Dendritic cell treated with granulocyte-macrophage colony-stimulating factor and Interleukin-4, amounts not matched to agents 40 ng/mL and 50 ng/mL, for 4 days (primary cell): ENCODE measurements at regions not wholly inside any gene's neighbourhood (a gene's known extent, or its start where the extent isn't known, plus 50 kb on each side); places are given as distances from the start of the nearest gene placed in this dataset.
"Not testable (repeated sequence)": the region's sequence is repeated elsewhere in the genome, so short reads cannot be mapped to it uniquely, and the experiment has no call there.

Experiments used
- H3K27ac Mint-ChIP-seq: one replicate; pipeline ENCODE4 v1.8.0; 2022; ENCODE audit warnings: mild to moderate bottlenecking, mixed read lengths
- H3K27me3 Mint-ChIP-seq: one replicate; pipeline ENCODE4 v1.8.0; 2022; ENCODE audit warnings: mild to moderate bottlenecking, mixed read lengths
- H3K36me3 Mint-ChIP-seq: one replicate; pipeline ENCODE4 v1.8.0; 2022; ENCODE audit warnings: low read depth, mixed read lengths
- H3K4me1 Mint-ChIP-seq: one replicate; pipeline ENCODE4 v1.8.0; 2022; ENCODE audit warnings: low read depth, mixed read lengths
- H3K4me3 Mint-ChIP-seq: one replicate; pipeline ENCODE4 v1.8.0; 2022; ENCODE audit warnings: mild to moderate bottlenecking, moderate library complexity, mixed read lengths
- H3K9me3 Mint-ChIP-seq: one replicate; pipeline ENCODE4 v1.8.0; 2022; ENCODE audit warnings: mixed read lengths
- intact Hi-C: fragments of 100-400 bp; cut with micrococcal nuclease; formaldehyde crosslinking; loops from one replicate; pipeline ENCODE4 v1.15.0; 2022

DNA sequence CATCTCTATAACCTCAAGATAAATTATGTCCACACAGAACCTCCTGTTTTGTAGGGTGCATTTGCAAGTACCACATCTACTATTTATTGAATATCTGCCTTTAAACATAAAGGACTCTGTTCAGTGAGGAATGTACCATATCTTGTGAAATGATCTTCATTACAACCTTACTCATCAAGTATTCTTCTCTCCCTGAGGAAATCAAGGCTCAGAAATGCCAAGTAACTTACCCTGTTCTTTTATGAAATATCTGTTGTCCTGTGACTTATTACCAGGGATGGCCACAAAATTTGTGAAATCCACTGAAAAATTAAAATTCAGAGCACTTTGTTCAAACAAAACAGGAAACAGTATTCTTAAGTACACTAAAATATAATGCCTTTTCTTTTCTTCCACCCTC, 366.7 kb downstream of the GALC start:
- Mint-ChIP-seq H3K4me1 (no peaks in the 10 kb centered on the region), H3K9me3 (peaks cover 22% of the 10 kb centered on the region), H3K36me3 (no peaks in the 10 kb centered on the region), H3K4me3 (no peak overlapping the region), H3K27ac (no peak overlapping the region), H3K27me3 (no peaks in the 10 kb centered on the region)
- intact Hi-C loops = no loop called here

DNA sequence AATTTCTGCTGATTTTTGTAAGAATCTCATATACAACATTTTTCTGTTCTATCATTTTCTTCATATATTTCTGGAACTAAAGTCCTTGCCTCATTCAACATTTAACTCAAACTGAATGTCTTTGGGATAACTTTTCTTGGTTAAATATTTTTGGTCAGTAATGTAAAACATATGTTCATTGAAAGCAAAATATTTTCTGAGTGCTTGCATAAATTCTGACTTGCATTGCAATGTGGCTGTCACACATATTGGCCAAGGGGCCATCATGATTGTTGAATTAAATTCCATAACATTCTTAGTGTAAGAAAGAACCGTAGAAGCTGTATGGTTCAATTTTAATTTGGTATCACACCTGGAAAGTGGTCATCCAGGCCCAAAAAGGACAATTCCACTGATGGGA, 369.4 kb downstream of the GALC start:
- Mint-ChIP-seq H3K9me3 (peaks cover 34% of the 10 kb centered on the region), H3K27ac (no peak overlapping the region), H3K4me1 (no peaks in the 10 kb centered on the region), H3K27me3 (no peaks in the 10 kb centered on the region), H3K36me3 (no peaks in the 10 kb centered on the region), H3K4me3 (no peak overlapping the region)
- intact Hi-C loops = no loop called here

DNA sequence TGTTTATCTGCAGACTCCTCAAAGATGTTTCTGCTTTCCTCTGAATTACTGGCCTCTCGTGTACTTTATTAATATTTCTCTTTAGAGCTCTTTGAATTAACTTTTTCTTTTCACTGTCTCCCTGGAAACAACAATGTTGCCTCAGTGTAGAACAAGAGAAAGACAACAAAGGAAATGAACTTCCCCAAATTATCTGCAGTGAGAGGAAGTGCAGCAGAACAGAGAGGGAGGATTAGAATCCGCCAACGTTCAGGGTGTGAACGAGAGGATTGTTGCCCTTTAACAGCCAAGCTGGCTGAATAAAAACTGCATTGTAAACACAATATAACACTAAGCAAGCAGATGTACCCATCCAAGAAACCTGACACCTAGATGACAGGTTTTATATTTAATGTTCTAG, 375.9 kb downstream of the GALC start:
- Mint-ChIP-seq H3K4me3 (no peak overlapping the region), H3K9me3 (peaks cover 21% of the 10 kb centered on the region), H3K4me1 (no peaks in the 10 kb centered on the region), H3K27me3 (no peaks in the 10 kb centered on the region), H3K36me3 (no peaks in the 10 kb centered on the region), H3K27ac (no peak overlapping the region)
- intact Hi-C loops = no loop called here

- Mint-ChIP-seq H3K9me3 (peaks cover 10% of the 10 kb centered on the region), H3K4me3 (no peak overlapping the region), H3K36me3 (no peaks in the 10 kb centered on the region), H3K4me1 (no peaks in the 10 kb centered on the region), H3K27ac (no peak overlapping the region), H3K27me3 (no peaks in the 10 kb centered on the region)
- intact Hi-C loops = no loop called here
Measured at GRCh38 chr14:87615822-87616679, 376.9 kb downstream of the GALC start.

DNA sequence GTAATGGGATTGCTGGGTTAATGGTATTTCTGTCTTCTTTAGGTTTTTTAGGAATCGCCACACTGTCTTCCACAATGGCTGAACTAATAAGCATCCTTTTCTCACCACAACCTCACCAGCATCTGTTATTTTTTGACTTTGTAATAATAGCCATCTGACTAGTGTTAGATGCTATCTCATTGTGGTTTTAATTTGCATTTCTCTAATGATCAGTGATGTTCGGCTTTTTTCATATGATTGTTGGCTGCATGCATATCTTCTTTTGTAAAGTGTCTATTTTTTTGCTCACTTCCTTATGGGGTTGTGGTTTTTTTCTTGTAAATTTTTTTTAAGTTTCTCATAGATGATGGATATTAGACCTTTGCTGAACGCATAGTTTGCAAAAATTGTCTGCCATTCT, 377.9 kb downstream of the GALC start:
- intact Hi-C loops = no loop called here
- H3K27me3 Mint-ChIP-seq = no peaks in the 10 kb centered on the region
- no peak overlapping the region for H3K27ac Mint-ChIP-seq
- no peaks in the 10 kb centered on the region for H3K36me3 Mint-ChIP-seq
- no peak overlapping the region for H3K4me3 Mint-ChIP-seq
- H3K4me1 Mint-ChIP-seq = no peaks in the 10 kb centered on the region
- peaks cover under 1% of the 10 kb centered on the region for H3K9me3 Mint-ChIP-seq

GRCh38 chr14:87613881-87614280, 379.1 kb downstream of the GALC start:
- intact Hi-C loops = no loop called here
- H3K36me3 Mint-ChIP-seq = no peaks in the 10 kb centered on the region
- no peak overlapping the region for H3K4me3 Mint-ChIP-seq
- no peaks in the 10 kb centered on the region for H3K4me1 Mint-ChIP-seq
- no peaks in the 10 kb centered on the region for H3K27me3 Mint-ChIP-seq
- no peak overlapping the region for H3K27ac Mint-ChIP-seq
- H3K9me3 Mint-ChIP-seq = no peaks in the 10 kb centered on the region

DNA sequence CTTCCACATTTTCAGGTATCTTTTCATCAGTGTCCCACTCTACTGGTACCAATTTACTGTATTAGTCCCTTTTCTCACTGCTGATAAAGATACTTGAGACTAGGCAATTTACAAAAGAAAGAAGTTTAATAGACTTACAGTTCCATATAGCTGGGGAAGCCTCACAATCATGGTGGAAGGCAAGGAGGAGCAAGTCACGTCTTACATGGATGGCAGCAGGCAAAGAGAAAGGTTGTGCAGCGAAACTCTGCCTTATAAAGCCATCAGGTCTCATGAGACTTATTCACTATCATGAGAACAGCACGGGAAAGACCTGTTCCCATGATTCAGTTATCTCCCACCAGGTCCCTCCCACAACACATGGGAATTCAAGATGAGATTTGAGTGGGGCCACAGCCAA, 385.9 kb downstream of the GALC start:
- H3K36me3 Mint-ChIP-seq, intact Hi-C loops, H3K27ac Mint-ChIP-seq, H3K27me3 Mint-ChIP-seq, H3K4me3 Mint-ChIP-seq, H3K4me1 Mint-ChIP-seq: not testable (repeated sequence)
- peaks cover 39% of the 10 kb centered on the region for H3K9me3 Mint-ChIP-seq

DNA sequence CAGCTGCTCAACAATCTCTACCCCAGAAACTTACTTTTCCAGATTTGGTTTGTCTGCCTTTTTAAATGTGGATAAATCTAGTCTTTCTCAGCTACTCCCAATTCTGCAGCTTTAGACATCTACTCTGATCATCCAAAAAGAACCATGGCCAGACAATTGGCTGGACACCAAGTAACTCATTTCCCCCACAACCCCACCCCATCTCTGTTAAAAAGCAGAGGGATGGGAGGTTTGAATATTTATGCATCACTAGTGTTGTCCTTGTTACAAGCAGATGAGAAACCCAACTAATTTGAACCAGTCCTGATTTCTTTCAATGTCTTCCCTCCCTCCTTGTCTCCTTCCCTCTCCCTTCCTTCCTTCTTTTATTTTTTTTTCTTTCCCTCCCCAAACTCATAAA, 391.9 kb downstream of the GALC start:
- Mint-ChIP-seq H3K9me3 (peaks cover 47% of the 10 kb centered on the region), H3K27me3 (no peaks in the 10 kb centered on the region), H3K4me3 (no peak overlapping the region), H3K27ac (no peak overlapping the region), H3K36me3 (no peaks in the 10 kb centered on the region), H3K4me1 (no peaks in the 10 kb centered on the region)
- intact Hi-C loops = no loop called here

DNA sequence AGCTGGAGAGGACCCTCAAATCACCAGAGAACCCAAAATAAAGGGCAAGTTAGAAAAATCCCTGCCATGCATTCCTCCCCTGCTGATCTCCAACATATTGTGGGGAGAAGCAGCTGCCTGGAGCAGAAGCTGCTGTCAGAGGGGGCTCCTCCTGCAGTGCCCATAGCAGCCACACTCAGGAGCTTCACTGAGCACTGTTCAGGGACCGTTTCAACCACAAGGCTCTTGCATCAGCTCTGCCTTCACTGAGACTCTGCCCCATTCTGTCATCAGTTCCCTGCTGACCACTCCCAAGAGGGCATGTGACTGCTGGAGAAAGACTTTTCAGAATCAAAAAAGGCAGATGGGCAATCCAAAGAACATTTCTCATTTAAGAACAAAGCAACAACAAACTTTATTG, 392.7 kb downstream of the GALC start:
- Mint-ChIP-seq H3K27ac (no peak overlapping the region), H3K4me3 (no peak overlapping the region), H3K27me3 (no peaks in the 10 kb centered on the region), H3K4me1 (no peaks in the 10 kb centered on the region), H3K9me3 (peaks cover 42% of the 10 kb centered on the region), H3K36me3 (no peaks in the 10 kb centered on the region)
- intact Hi-C loops = no loop called here

GRCh38 chr14:87581298-87581697, 411.7 kb downstream of the GALC start:
- no peak overlapping the region for H3K4me3 Mint-ChIP-seq
- H3K9me3 Mint-ChIP-seq = peaks cover 23% of the 10 kb centered on the region
- intact Hi-C loops = no loop called here
- no peaks in the 10 kb centered on the region for H3K36me3 Mint-ChIP-seq
- no peak overlapping the region for H3K27ac Mint-ChIP-seq
- no peaks in the 10 kb centered on the region for H3K4me1 Mint-ChIP-seq
- H3K27me3 Mint-ChIP-seq = no peaks in the 10 kb centered on the region

GRCh38 chr14:87579036-87579435, 413.9 kb downstream of the GALC start:
- peaks cover 36% of the 10 kb centered on the region for H3K9me3 Mint-ChIP-seq
- H3K4me1 Mint-ChIP-seq = no peaks in the 10 kb centered on the region
- H3K36me3 Mint-ChIP-seq = no peaks in the 10 kb centered on the region
- intact Hi-C loops = no loop called here
- no peaks in the 10 kb centered on the region for H3K27me3 Mint-ChIP-seq
- H3K4me3 Mint-ChIP-seq = no peak overlapping the region
- H3K27ac Mint-ChIP-seq = no peak overlapping the region

- intact Hi-C loops = no loop called here
- no peaks in the 10 kb centered on the region for H3K27me3 Mint-ChIP-seq
- H3K9me3 Mint-ChIP-seq = peaks cover 39% of the 10 kb centered on the region
- no peak overlapping the region for H3K27ac Mint-ChIP-seq
- H3K4me1 Mint-ChIP-seq = no peaks in the 10 kb centered on the region
- H3K36me3 Mint-ChIP-seq = no peaks in the 10 kb centered on the region
- no peak overlapping the region for H3K4me3 Mint-ChIP-seq
Measured at GRCh38 chr14:87575378-87575777, 417.6 kb downstream of the GALC start.

DNA sequence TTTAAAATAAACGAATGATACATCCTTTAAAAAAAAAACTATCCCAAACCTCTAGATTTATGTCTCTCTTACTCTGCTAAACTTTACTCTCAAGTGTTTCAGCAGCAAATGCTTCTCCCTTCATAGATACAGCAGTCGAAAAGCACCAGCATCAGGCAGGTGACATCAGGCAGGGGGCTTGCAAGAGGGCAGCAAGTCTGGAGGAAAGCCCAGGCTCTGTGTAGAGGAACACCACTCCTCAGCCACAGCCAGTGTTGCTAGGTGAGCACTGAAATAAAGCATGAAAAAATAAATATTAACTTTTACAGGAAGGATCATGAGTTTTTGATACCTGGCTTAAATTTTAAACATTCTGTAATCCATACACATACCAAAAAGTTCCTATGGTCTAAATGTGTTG, 419.4 kb downstream of the GALC start:
- Mint-ChIP-seq H3K36me3 (no peaks in the 10 kb centered on the region), H3K27me3 (no peaks in the 10 kb centered on the region), H3K9me3 (peaks cover 38% of the 10 kb centered on the region), H3K4me1 (no peaks in the 10 kb centered on the region), H3K27ac (no peak overlapping the region), H3K4me3 (no peak overlapping the region)
- intact Hi-C loops = no loop called here

DNA sequence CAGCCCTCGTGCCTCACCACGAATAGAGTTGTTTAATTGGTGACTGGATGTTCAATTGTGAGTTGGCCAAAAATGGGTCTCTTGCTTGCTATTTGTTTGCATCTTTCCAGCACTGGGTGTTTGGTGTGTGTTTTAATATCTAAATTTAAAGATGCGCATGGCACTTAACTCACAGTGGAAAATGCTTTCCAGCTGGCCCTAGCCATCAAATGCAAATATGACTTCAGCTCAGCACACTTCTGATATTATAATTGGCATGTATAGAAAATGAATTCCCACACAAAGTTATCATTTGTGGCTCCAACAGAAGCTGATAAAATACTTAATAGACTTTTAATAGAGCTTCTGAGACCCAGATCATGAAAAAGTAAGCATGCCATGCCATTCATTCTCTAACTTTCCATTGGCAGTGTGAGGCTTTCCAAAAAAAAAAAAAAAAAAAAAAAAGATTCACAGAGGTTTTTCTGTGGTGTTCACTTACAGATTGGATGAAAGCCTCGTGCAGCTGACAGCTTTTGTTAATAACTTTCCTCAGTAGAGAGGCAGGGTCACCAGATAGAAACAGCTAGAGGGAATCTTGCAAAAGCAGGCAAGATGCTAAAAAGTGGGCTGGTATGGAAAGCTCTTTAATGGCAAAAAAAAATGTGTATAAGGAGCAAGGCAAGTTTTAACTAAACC, 425.2 kb downstream of the GALC start:
- H3K4me1 Mint-ChIP-seq = no peaks in the 10 kb centered on the region
- H3K4me3 Mint-ChIP-seq = no peak overlapping the region
- peaks cover 43% of the 10 kb centered on the region for H3K9me3 Mint-ChIP-seq
- H3K27me3 Mint-ChIP-seq = no peaks in the 10 kb centered on the region
- intact Hi-C loops = no loop called here
- H3K36me3 Mint-ChIP-seq = no peaks in the 10 kb centered on the region
- no peak overlapping the region for H3K27ac Mint-ChIP-seq

- peaks cover 51% of the 10 kb centered on the region for H3K9me3 Mint-ChIP-seq
- no peaks in the 10 kb centered on the region for H3K27me3 Mint-ChIP-seq
- intact Hi-C loops = no loop called here
- H3K27ac Mint-ChIP-seq = no peak overlapping the region
- H3K4me1 Mint-ChIP-seq = no peaks in the 10 kb centered on the region
- no peaks in the 10 kb centered on the region for H3K36me3 Mint-ChIP-seq
- H3K4me3 Mint-ChIP-seq = no peak overlapping the region
Measured at GRCh38 chr14:87566991-87567390, 426.0 kb downstream of the GALC start.
